ENCODE measurements at regions not wholly inside any gene's neighbourhood (a gene's known extent, or its start where the extent isn't known, plus 50 kb on each side); places are given as distances from the start of the nearest gene placed in this dataset.

DNA sequence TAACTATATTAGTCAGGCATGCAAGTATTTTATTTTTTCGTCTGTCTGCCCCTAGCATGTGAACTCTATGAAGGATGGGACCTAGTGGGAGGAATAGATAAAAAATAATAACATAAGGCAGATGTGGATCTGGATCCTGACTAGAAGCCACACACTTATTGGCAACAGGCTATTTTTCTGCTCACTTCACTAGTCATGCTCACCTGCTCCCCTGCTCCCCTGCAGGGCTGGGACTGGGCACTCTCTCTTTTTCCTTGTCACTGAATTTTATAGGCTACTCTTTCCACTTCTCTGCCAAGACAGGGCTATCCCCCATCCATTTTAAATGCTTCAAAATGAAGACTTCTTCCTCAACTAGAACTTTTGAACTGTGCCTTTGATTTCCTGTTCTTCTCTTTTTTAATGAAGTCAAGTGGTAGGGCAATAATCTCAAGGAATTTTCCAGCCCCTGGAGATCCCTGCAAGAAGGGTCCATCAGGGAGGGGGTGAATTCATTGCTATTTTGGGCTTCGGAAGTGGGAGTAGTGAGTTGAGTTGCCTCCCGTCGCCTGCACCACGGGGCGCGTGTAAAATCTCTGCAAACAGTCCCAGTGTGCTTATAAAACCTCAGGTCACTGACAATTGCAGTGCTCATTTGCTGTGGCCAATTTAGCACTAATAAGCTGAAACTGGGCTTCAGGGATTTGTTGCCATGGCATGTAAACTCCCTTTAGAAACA is 156.7 kb upstream of the NPVF start:
- ChIA-PET CTCF (interaction anchor here (1.4 to 1.6 kb wide), 2 partner anchors 9 to 12 kb away, joined by 4 read pairs; no protein-coding TSS in a partner anchor), POLR2A (no interaction called here)
- no peak for DNase-seq (ENCODE audit: extremely low spot score)
- TF ChIP-seq, protein P1, sequence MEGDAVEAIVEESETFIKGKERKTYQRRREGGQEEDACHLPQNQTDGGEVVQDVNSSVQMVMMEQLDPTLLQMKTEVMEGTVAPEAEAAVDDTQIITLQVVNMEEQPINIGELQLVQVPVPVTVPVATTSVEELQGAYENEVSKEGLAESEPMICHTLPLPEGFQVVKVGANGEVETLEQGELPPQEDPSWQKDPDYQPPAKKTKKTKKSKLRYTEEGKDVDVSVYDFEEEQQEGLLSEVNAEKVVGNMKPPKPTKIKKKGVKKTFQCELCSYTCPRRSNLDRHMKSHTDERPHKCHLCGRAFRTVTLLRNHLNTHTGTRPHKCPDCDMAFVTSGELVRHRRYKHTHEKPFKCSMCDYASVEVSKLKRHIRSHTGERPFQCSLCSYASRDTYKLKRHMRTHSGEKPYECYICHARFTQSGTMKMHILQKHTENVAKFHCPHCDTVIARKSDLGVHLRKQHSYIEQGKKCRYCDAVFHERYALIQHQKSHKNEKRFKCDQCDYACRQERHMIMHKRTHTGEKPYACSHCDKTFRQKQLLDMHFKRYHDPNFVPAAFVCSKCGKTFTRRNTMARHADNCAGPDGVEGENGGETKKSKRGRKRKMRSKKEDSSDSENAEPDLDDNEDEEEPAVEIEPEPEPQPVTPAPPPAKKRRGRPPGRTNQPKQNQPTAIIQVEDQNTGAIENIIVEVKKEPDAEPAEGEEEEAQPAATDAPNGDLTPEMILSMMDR (IDR thresholded peaks at IDR 0.05; ENCODE audit: control extremely low read depth, extremely low read depth, low read depth, missing control alignments) = no peak

DNA sequence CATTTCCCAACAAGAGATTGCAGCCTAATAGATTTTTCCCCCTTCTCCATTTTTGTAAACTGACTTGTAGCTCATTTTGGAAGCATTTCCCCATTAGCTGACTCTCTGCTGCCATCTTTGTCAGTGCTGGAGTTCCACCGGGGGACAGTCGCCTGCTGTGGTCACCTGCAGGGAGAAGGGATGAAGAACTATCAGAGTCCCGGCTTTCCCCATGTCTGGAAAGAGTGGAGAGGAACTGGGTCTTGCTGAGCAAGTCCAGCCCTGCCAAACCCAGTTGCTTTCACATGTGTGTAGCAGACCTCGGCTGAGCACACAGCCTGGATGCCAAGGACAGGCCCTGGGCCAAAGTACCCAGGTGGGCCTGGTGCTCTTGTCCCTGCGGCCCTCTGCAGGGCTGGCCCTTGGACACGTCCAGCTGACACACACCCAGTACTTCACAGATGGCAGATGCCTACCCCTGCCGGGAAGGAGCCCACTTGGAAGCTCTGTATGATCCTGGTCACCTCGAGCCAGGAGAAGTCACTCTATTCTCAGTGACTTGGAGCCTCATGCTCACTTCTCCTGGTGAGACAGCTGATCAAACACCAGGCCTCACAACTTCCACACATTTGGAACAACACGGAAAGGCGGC is 157.3 kb upstream of the NPVF start:
- TF ChIP-seq, protein P1 (IDR thresholded peaks at IDR 0.05; ENCODE audit: control extremely low read depth, extremely low read depth, low read depth, missing control alignments) = no peak
- DNase-seq (ENCODE audit: extremely low spot score) = no peak
- ChIA-PET POLR2A (no interaction called here), CTCF (interaction anchor here (0.7 to 1.4 kb wide), 2 partner anchors 11 to 22 kb away, joined by 3 to 4 read pairs; no protein-coding TSS in a partner anchor)

DNA sequence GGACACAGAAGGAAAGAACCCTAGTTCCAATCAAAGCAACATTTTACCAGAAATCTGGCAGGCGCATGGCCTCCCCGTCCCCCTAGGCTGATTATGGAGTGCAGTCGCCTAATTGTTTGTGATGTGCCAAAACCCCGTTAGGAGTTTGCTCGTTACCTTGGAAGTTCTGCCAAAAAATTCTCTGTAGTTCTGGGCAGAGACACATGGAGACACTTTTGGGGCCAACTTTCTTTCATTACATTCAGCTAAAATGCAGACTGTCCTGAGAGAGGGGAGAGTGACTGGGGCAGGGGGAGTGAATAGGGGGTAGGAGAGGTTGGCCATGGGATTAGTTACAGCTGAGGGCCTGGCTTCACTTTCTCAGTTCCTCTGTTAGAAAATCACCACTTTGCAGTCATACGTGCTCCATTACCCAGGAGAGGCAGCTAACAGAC is 158.0 kb upstream of the NPVF start:
- TF ChIP-seq, protein P1 (IDR thresholded peaks at IDR 0.05; ENCODE audit: control extremely low read depth, extremely low read depth, low read depth, missing control alignments) = no peak
- DNase-seq (ENCODE audit: extremely low spot score) = no peak
- ChIA-PET POLR2A (no interaction called here), CTCF (interaction anchor here (0.7 to 1.4 kb wide), 2 partner anchors 10 to 23 kb away, joined by 3 to 4 read pairs; no protein-coding TSS in a partner anchor)

DNA sequence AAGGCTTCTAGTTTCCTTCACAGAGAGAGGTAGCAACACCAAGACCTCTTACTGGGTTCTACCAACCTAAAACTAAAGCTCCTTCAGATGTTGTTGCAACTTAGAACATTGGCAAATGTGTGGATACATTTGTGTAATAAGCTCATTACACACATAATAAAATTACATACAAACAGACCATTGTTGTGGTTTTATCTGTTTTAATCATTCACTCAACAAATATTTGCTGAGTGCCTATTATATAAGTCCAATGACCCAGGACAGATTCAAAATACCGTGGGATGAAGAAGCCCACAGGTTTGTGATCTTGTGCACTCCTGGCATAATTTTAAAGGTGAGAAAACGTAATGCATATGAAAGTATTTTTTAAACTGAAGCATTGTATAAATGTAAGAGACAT is 160.4 kb upstream of the NPVF start:
- ChIA-PET CTCF (interaction anchor here (0.9 to 6.8 kb wide), 3 partner anchors 129 to 176 kb away, joined by 3 to 72 read pairs (median 12); no protein-coding TSS in a partner anchor), POLR2A (no interaction called here)
- TF ChIP-seq, protein P1 (IDR thresholded peaks at IDR 0.05; ENCODE audit: control extremely low read depth, extremely low read depth, low read depth, missing control alignments) = no peak
- DNase-seq (ENCODE audit: extremely low spot score) = no peak

DNA sequence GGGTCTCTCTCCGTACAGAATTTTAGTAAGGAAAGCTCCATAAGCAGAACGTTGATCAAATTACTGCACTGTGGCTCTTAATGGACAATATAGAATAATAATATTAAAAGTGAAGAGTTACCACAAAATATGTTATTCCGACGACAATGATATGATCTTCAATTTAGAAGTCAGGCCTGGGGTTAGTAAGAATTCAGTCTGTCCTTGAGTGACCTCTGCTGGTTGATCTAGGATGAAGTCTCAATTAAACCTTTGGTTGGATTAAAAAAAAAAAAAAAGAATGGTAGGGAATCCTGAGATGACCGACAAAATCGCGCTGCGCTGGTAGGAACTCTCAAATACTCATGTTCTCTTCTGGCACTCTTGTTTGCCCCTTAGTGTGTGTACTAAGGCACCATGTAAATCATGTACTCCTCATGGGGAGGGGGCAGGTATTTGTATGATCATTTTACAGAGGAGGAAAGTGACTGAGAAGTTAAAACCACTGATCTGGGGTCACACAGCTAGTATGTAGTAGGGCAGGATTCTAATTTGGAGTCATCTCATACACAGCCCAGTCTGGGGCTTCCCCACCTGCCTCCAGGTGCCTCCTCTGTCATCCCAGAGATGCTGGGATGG is 161.3 kb upstream of the NPVF start:
- ChIA-PET POLR2A (no interaction called here), CTCF (interaction anchor here (0.9 to 6.8 kb wide), 3 partner anchors 130 to 175 kb away, joined by 3 to 72 read pairs (median 12); no protein-coding TSS in a partner anchor)
- peak; percentile 21 for DNase-seq (ENCODE audit: extremely low spot score)
- TF ChIP-seq, protein P1 (IDR thresholded peaks at IDR 0.05; ENCODE audit: control extremely low read depth, extremely low read depth, low read depth, missing control alignments) = no peak

DNA sequence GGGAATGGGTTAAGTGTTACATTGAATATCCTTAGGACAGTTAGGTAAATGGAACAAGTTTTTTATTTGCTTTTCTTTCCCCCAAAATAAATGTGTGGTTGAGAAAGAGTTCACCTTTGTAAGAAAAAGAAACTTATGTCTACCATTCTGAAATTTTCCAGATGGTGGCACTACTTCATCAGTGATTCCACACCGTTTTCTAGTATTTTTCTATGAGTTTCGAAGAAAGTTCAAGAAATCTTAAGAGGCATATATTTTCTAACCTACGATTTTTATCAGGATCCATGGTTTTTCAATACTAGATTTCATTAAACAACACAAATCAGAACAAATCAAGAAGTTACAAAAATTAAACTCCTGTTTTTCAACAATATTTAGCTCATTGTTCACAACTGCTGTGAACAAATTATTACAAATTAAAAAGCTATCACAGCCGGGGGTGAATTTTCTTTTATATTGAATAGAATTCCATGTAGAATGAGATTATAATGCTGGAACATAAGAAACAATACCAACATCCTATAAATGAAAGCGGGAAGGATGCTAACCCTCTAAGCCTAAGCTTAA is 163.1 kb upstream of the NPVF start:
- TF ChIP-seq, protein P1 (IDR thresholded peaks at IDR 0.05; ENCODE audit: control extremely low read depth, extremely low read depth, low read depth, missing control alignments) = peak; percentile 29
- ChIA-PET POLR2A (no interaction called here), CTCF (interaction anchor here (0.9 to 6.8 kb wide), 8 partner anchors 9 to 461 kb away, joined by 3 to 72 read pairs (median 4); no protein-coding TSS in a partner anchor)
- no peak for DNase-seq (ENCODE audit: extremely low spot score)

Data from GM10248 (cell line).